ENCODE measurements at regions not wholly inside any gene's neighbourhood (a gene's known extent, or its start where the extent isn't known, plus 50 kb on each side); places are given as distances from the start of the nearest gene placed in this dataset.

DNA sequence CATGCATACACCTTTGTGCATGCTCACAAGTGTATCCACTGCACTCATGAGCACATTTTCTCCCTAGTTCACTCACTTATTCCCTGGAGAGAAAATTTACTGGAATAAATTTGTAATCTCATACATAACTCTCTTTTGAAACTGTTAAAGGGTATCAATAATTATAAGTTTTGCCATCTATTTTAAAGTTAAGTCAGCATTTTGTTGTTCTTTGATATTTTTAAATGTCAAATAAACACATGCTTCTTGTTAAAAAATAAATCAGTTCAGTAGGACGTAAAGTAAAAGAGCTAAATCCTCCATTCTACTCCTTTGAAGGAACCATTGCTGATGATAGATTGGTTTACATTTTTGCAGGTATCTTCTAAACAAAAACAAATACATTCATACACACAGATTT is 522.1 kb downstream of the NR4A2 start (continued):
- TF ChIP-seq CHD7 (IDR thresholded peaks at IDR 0.05; ENCODE audit: insufficient replicate concordance, low read length): no peak
- TF ChIP-seq CBX8 (IDR thresholded peaks at IDR 0.05; ENCODE audit: borderline replicate concordance, low read depth, low read length): no peak

Measured in H1 (cell line).